Neural progenitor cell (in vitro differentiated cells): ENCODE measurements at regions not wholly inside any gene's neighbourhood (a gene's known extent, or its start where the extent isn't known, plus 50 kb on each side); places are given as distances from the start of the nearest gene placed in this dataset.

Experiments
- DNase-seq: peaks from one replicate; pipeline ENCODE4 v3.0.0-alpha.2; 2016; ENCODE audit warnings: low spot score
- H2AFZ ChIP-seq: fragments of 200-600 bp; sonication (generic); replicated peaks from 2 replicates; pipeline ENCODE4 v1.6.1; 2016; ENCODE audit warnings: antibody characterized with exemption
- H3F3A ChIP-seq: fragments of 200-600 bp; sonication (generic); 2 replicates; pipeline ENCODE4 v1.6.1; 2016; ENCODE audit warnings: antibody characterized with exemption, low read depth
- H3K27ac ChIP-seq: fragments of 200-600 bp; sonication (generic); 2 replicates; pipeline ENCODE4 v1.5.1; 2016; ENCODE audit warnings: mild to moderate bottlenecking
- H3K27me3 ChIP-seq: fragments of 200-600 bp; sonication (generic); 2 replicates; pipeline ENCODE4 v1.6.1; 2016; ENCODE audit warnings: mild to moderate bottlenecking, moderate library complexity
- H3K36me3 ChIP-seq: fragments of 200-600 bp; sonication (generic); 2 replicates; pipeline ENCODE4 v1.5.1; 2016
- H3K4me1 ChIP-seq: fragments of 200-600 bp; sonication (generic); 2 replicates; pipeline ENCODE4 v1.6.1; 2016; ENCODE audit warnings: mixed run types
- H3K4me2 ChIP-seq: fragments of 200-600 bp; sonication (generic); 2 replicates; pipeline ENCODE4 v1.6.1; 2016
- H3K4me3 ChIP-seq: fragments of 200-600 bp; sonication (generic); 2 replicates; pipeline ENCODE4 v1.5.1; 2016
- H3K79me2 ChIP-seq: fragments of 200-600 bp; sonication (generic); 2 replicates; pipeline ENCODE4 v1.6.1; 2016; ENCODE audit warnings: low read depth
- H3K9ac ChIP-seq: fragments of 200-600 bp; sonication (generic); 2 replicates; pipeline ENCODE4 v1.6.1; 2016
- H3K9me3 ChIP-seq: fragments of 200-600 bp; sonication (generic); 2 replicates; pipeline ENCODE4 v1.5.1; 2016; ENCODE audit warnings: low read depth
- H4K20me1 ChIP-seq: fragments of 200-600 bp; sonication (generic); 2 replicates; pipeline ENCODE4 v1.6.1; 2016; ENCODE audit warnings: low read depth
- H3K27ac Mint-ChIP-seq: 3 replicates; pipeline ENCODE4 v1.8.0; 2021; ENCODE audit warnings: mixed read lengths
- H3K27me3 Mint-ChIP-seq: 2 replicates; pipeline ENCODE4 v1.8.0; 2022; ENCODE audit warnings: low read depth, mild to moderate bottlenecking, inconsistent platforms, moderate library complexity, mixed read lengths; ENCODE audit not compliant: insufficient read depth
- H3K36me3 Mint-ChIP-seq: 3 replicates; pipeline ENCODE4 v1.8.0; 2021; ENCODE audit warnings: mixed read lengths
- H3K4me1 Mint-ChIP-seq: 3 replicates; pipeline ENCODE4 v1.8.0; 2021; ENCODE audit warnings: mixed read lengths
- H3K4me3 Mint-ChIP-seq: 3 replicates; pipeline ENCODE4 v1.8.0; 2021; ENCODE audit warnings: mild to moderate bottlenecking, moderate library complexity, mixed read lengths
- H3K9me3 Mint-ChIP-seq: 3 replicates; pipeline ENCODE4 v1.8.0; 2020; ENCODE audit warnings: mixed read lengths
- CTCF ChIP-seq: fragments of 200-600 bp; sonication (generic); IDR thresholded peaks from 2 replicates; pipeline ENCODE4 v1.5.1; 2017; ENCODE audit warnings: antibody characterized with exemption, mild to moderate bottlenecking
- EZH2 ChIP-seq: fragments of 200-600 bp; sonication (generic); IDR thresholded peaks from 2 replicates; pipeline ENCODE4 v1.6.1; 2017; ENCODE audit warnings: antibody characterized with exemption, mild to moderate bottlenecking, moderate library complexity
- EZH2phosphoT487 ChIP-seq: fragments of 200-600 bp; sonication (generic); IDR thresholded peaks from 2 replicates; pipeline ENCODE4 v1.6.1; 2017; ENCODE audit warnings: antibody characterized with exemption

- Histone ChIP-seq H3K79me2 (no peaks in the 10 kb centered on the region), H3F3A (no peaks in the 10 kb centered on the region), H4K20me1 (no peaks in the 10 kb centered on the region), H3K4me2 (no peak overlapping the region), H3K27ac (no peak overlapping the region), H3K9ac (no peak overlapping the region), H3K4me1 (peaks cover 6% of the 10 kb centered on the region), H3K36me3 (no peaks in the 10 kb centered on the region), H3K27me3 (no peaks in the 10 kb centered on the region), H2AFZ (no peak overlapping the region), H3K4me3 (no peak overlapping the region), H3K9me3 (no peaks in the 10 kb centered on the region)
- Mint-ChIP-seq H3K27me3 (peaks cover 2% of the 10 kb centered on the region), H3K4me3 (no peak overlapping the region), H3K36me3 (no peaks in the 10 kb centered on the region), H3K4me1 (peaks cover 11% of the 10 kb centered on the region), H3K27ac (no peak overlapping the region), H3K9me3 (no peaks in the 10 kb centered on the region)
- DNase-seq, result no peak
- TF ChIP-seq EZH2phosphoT487 (no peak), CTCF (no peak), EZH2 (no peak)
Observed at GRCh38 chr17:72455562-72455961, 334.7 kb downstream of the SOX9 start.

- no peaks in the 10 kb centered on the region for H3K9me3 ChIP-seq
- Mint-ChIP-seq H3K9me3 (no peaks in the 10 kb centered on the region), H3K4me3 (no peak overlapping the region), H3K27ac (no peak overlapping the region), H3K36me3 (no peaks in the 10 kb centered on the region), H3K4me1 (peaks cover 11% of the 10 kb centered on the region), H3K27me3 (peaks cover 2% of the 10 kb centered on the region)
- H3K4me1 ChIP-seq, result peaks cover 4% of the 10 kb centered on the region
- H4K20me1 ChIP-seq, result no peaks in the 10 kb centered on the region
- no peak overlapping the region for H3K4me2 ChIP-seq
- no peak overlapping the region for H3K27ac ChIP-seq
- DNase-seq, result no peak
- no peaks in the 10 kb centered on the region for H3K36me3 ChIP-seq
- H2AFZ ChIP-seq, result no peak overlapping the region
- TF ChIP-seq CTCF (no peak), EZH2phosphoT487 (no peak), EZH2 (no peak)
- no peaks in the 10 kb centered on the region for H3K79me2 ChIP-seq
- H3K9ac ChIP-seq, result no peak overlapping the region
- no peaks in the 10 kb centered on the region for H3K27me3 ChIP-seq
- no peaks in the 10 kb centered on the region for H3F3A ChIP-seq
- no peak overlapping the region for H3K4me3 ChIP-seq
Observed at GRCh38 chr17:72456075-72456474, 335.3 kb downstream of the SOX9 start.

- H3K27me3 Mint-ChIP-seq, result peaks cover 7% of the 10 kb centered on the region
- no peaks in the 10 kb centered on the region for H4K20me1 ChIP-seq
- H3K4me3 ChIP-seq, result no peak overlapping the region
- peaks cover 11% of the 10 kb centered on the region for H3K4me1 Mint-ChIP-seq
- H3K4me2 ChIP-seq, result no peak overlapping the region
- peaks cover 11% of the 10 kb centered on the region for H3K9me3 Mint-ChIP-seq
- no peak overlapping the region for H3K27ac Mint-ChIP-seq
- DNase-seq, result no peak
- TF ChIP-seq CTCF (no peak), EZH2phosphoT487 (no peak), EZH2 (no peak)
- no peak overlapping the region for H2AFZ ChIP-seq
- H3K9ac ChIP-seq, result no peak overlapping the region
- H3K4me3 Mint-ChIP-seq, result no peak overlapping the region
- H3K27me3 ChIP-seq, result no peaks in the 10 kb centered on the region
- no peak overlapping the region for H3K27ac ChIP-seq
- H3K79me2 ChIP-seq, result no peaks in the 10 kb centered on the region
- H3K36me3 Mint-ChIP-seq, result no peaks in the 10 kb centered on the region
- H3K36me3 ChIP-seq, result no peaks in the 10 kb centered on the region
- no peaks in the 10 kb centered on the region for H3K4me1 ChIP-seq
- H3F3A ChIP-seq, result no peaks in the 10 kb centered on the region
- no peaks in the 10 kb centered on the region for H3K9me3 ChIP-seq
Observed at GRCh38 chr17:72457712-72458111, 336.9 kb downstream of the SOX9 start.
